Mesendoderm (in vitro differentiated cells): ENCODE measurements at regions not wholly inside any gene's neighbourhood (a gene's known extent, or its start where the extent isn't known, plus 50 kb on each side); places are given as distances from the start of the nearest gene placed in this dataset.
"Not testable (repeated sequence)": the region's sequence is repeated elsewhere in the genome, so short reads cannot be mapped to it uniquely, and the experiment has no call there.

Experiments
- DNase-seq: peaks from one replicate; pipeline ENCODE4 v3.0.0; 2013
- H2AK5ac ChIP-seq: 2 replicates; pipeline ENCODE4 v1.6.1; 2013; ENCODE audit warnings: low read length, inconsistent platforms
- H2BK120ac ChIP-seq: 2 replicates; pipeline ENCODE4 v1.6.1; 2013; ENCODE audit warnings: low read depth, mild to moderate bottlenecking, low read length, moderate library complexity, mixed read lengths
- H2BK15ac ChIP-seq: replicated peaks from 2 replicates; pipeline ENCODE4 v1.6.1; 2013; ENCODE audit warnings: low read depth, mild to moderate bottlenecking, moderate library complexity
- H2BK5ac ChIP-seq: 2 replicates; pipeline ENCODE4 v1.6.1; 2013; ENCODE audit warnings: low read length, inconsistent platforms
- H3K18ac ChIP-seq: 2 replicates; pipeline ENCODE4 v1.6.1; 2013; ENCODE audit warnings: mild to moderate bottlenecking, low read length, mixed read lengths
- H3K23ac ChIP-seq: one replicate; pipeline ENCODE4 v1.6.1; 2013; ENCODE audit warnings: low read length
- H3K27ac ChIP-seq: 2 replicates; pipeline ENCODE4 v1.5.1; 2013; ENCODE audit warnings: low read depth, mild to moderate bottlenecking, inconsistent platforms, low read length, moderate library complexity
- H3K27me3 ChIP-seq: 2 replicates; pipeline ENCODE4 v1.6.1; 2013; ENCODE audit warnings: low read length, control low read depth, mild to moderate bottlenecking, inconsistent platforms; ENCODE audit not compliant: insufficient read depth, poor library complexity
- H3K36me3 ChIP-seq: 2 replicates; pipeline ENCODE4 v1.6.1; 2013; ENCODE audit warnings: low read length, inconsistent platforms; ENCODE audit not compliant: control insufficient read depth, insufficient read depth
- H3K4ac ChIP-seq: one replicate; pipeline ENCODE4 v1.6.1; 2013; ENCODE audit warnings: low read depth, mild to moderate bottlenecking, low read length, moderate library complexity
- H3K4me1 ChIP-seq: 2 replicates; pipeline ENCODE4 v1.6.1; 2013; ENCODE audit warnings: low read depth, low read length, inconsistent platforms; ENCODE audit not compliant: control insufficient read depth
- H3K4me2 ChIP-seq: 2 replicates; pipeline ENCODE4 v1.6.1; 2013; ENCODE audit warnings: low read length
- H3K4me3 ChIP-seq: 2 replicates; pipeline ENCODE4 v1.5.1; 2013; ENCODE audit warnings: mild to moderate bottlenecking, low read length
- H3K56ac ChIP-seq: one replicate; pipeline ENCODE4 v1.6.1; 2013; ENCODE audit warnings: low read length
- H3K79me1 ChIP-seq: 2 replicates; pipeline ENCODE4 v1.6.1; 2013; ENCODE audit warnings: low read length, inconsistent platforms
- H3K79me2 ChIP-seq: 2 replicates; pipeline ENCODE4 v1.6.1; 2013; ENCODE audit warnings: mild to moderate bottlenecking, low read length; ENCODE audit not compliant: control insufficient read depth, insufficient read depth
- H3K9ac ChIP-seq: 2 replicates; pipeline ENCODE4 v1.6.1; 2013; ENCODE audit warnings: low read length, inconsistent platforms
- H4K5ac ChIP-seq: one replicate; pipeline ENCODE4 v1.6.1; 2013; ENCODE audit warnings: low read length
- H4K8ac ChIP-seq: one replicate; pipeline ENCODE4 v1.6.1; 2013; ENCODE audit warnings: low read depth, mild to moderate bottlenecking, control low read depth, low read length, moderate library complexity
- WGBS: extraction: QIAGEN DNeasy Blood & Tissue Kit; methylation state at CpG from one replicate; pipeline ENCODE4 v1.1.7; 2013; ENCODE audit warnings: low lambda C conversion rate, missing lambda C conversion rate; ENCODE audit not compliant: insufficient coverage; ENCODE audit errors: extremely low coverage; 5-methylcytosine and 5-hydroxymethylcytosine counted together

DNA sequence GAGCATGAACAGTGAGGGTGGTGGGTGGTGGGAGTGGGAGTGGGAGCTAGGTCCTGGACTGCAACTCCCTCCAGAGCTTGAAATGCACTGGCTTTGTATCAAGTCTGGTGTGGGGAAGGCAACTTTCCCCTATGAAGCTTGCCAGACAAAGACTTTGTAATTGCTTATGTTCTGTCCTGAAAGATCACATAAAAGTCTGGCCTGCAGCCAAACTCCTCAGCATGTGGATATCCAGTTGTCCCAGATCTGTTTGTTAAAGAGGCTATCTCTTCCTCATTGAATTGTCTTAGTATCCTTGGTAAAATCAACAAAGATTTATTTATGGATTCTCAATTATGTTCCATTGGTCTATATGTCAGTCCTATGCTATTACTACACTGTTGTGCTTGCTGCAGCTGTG, 607.9 kb downstream of the GLUD2 start:
- no peak overlapping the region for H3K9ac ChIP-seq
- no peaks in the 10 kb centered on the region for H3K27me3 ChIP-seq
- no peak overlapping the region for H4K8ac ChIP-seq
- no peak overlapping the region for H2AK5ac ChIP-seq
- H2BK120ac ChIP-seq, result no peak overlapping the region
- no peak overlapping the region for H3K4ac ChIP-seq
- H3K56ac ChIP-seq, result no peak overlapping the region
- no peak overlapping the region for H4K5ac ChIP-seq
- no peaks in the 10 kb centered on the region for H3K4me1 ChIP-seq
- no peak overlapping the region for H3K18ac ChIP-seq
- no peaks in the 10 kb centered on the region for H3K36me3 ChIP-seq
- no peak overlapping the region for H3K27ac ChIP-seq
- H2BK15ac ChIP-seq, result no peak overlapping the region
- no peak overlapping the region for H2BK5ac ChIP-seq
- no peaks in the 10 kb centered on the region for H3K79me2 ChIP-seq
- no peak overlapping the region for H3K4me3 ChIP-seq
- H3K23ac ChIP-seq, result no peak overlapping the region
- no peak overlapping the region for H3K4me2 ChIP-seq
- DNase-seq, result no peak
- no peaks in the 10 kb centered on the region for H3K79me1 ChIP-seq

GRCh38 chrX:121666171-121666570, 618.8 kb downstream of the GLUD2 start:
- H2BK120ac ChIP-seq, result no peak overlapping the region
- no peak overlapping the region for H3K4me3 ChIP-seq
- H3K79me1 ChIP-seq, result no peaks in the 10 kb centered on the region
- WGBS, result no CpG with 5 or more reads among the region's 4 CpGs
- H3K27ac ChIP-seq, result no peak overlapping the region
- no peak overlapping the region for H4K8ac ChIP-seq
- H3K4ac ChIP-seq, result no peak overlapping the region
- no peaks in the 10 kb centered on the region for H3K4me1 ChIP-seq
- H3K27me3 ChIP-seq, result no peaks in the 10 kb centered on the region
- no peaks in the 10 kb centered on the region for H3K79me2 ChIP-seq
- H3K4me2 ChIP-seq, result no peak overlapping the region
- H3K9ac ChIP-seq, result no peak overlapping the region
- no peak overlapping the region for H4K5ac ChIP-seq
- no peak overlapping the region for H3K23ac ChIP-seq
- H3K18ac ChIP-seq, result no peak overlapping the region
- H2AK5ac ChIP-seq, result no peak overlapping the region
- no peak overlapping the region for H2BK15ac ChIP-seq
- no peaks in the 10 kb centered on the region for H3K36me3 ChIP-seq
- H2BK5ac ChIP-seq, result no peak overlapping the region
- no peak overlapping the region for H3K56ac ChIP-seq
- DNase-seq, result no peak

DNA sequence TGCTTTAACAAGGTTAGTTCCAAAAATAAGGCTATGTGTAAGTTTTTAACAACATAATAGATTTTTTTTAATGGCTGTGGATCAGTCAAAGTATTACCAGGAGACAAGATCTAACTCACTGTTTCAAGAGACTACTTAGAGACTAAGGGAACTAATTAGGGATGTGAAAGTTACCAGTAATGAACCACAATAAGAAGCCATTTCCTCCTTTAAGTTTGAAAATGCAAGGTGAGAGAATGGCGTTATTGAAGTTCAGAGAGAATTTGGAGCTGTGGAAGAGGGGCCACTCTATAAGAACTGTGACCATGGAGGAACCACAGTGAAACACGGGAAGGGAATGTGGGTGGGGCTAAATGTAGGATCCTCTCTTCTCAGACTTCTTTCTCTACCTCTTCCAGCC, 624.2 kb downstream of the GLUD2 start:
- H2BK15ac ChIP-seq, result no peak overlapping the region
- WGBS, result no CpG with 5 or more reads among the region's 2 CpGs
- no peaks in the 10 kb centered on the region for H3K36me3 ChIP-seq
- no peaks in the 10 kb centered on the region for H3K4me1 ChIP-seq
- H3K79me2 ChIP-seq, result no peaks in the 10 kb centered on the region
- H4K5ac ChIP-seq, result no peak overlapping the region
- no peak overlapping the region for H3K27ac ChIP-seq
- no peak overlapping the region for H3K4ac ChIP-seq
- H3K9ac ChIP-seq, result no peak overlapping the region
- no peak overlapping the region for H3K18ac ChIP-seq
- H4K8ac ChIP-seq, result no peak overlapping the region
- H3K79me1 ChIP-seq, result no peaks in the 10 kb centered on the region
- no peaks in the 10 kb centered on the region for H3K27me3 ChIP-seq
- H3K23ac ChIP-seq, result no peak overlapping the region
- DNase-seq, result no peak
- H2AK5ac ChIP-seq, result no peak overlapping the region
- H2BK5ac ChIP-seq, result no peak overlapping the region
- no peak overlapping the region for H3K4me3 ChIP-seq
- no peak overlapping the region for H3K56ac ChIP-seq
- no peak overlapping the region for H2BK120ac ChIP-seq
- H3K4me2 ChIP-seq, result no peak overlapping the region

- not testable (repeated sequence) for H4K8ac ChIP-seq, H2BK15ac ChIP-seq, H3K4me2 ChIP-seq, H2BK120ac ChIP-seq, H3K27me3 ChIP-seq, H3K4me3 ChIP-seq, H4K5ac ChIP-seq, H3K79me1 ChIP-seq, H3K79me2 ChIP-seq, H3K18ac ChIP-seq, H3K27ac ChIP-seq, H3K23ac ChIP-seq, H3K36me3 ChIP-seq, H2BK5ac ChIP-seq, H2AK5ac ChIP-seq, H3K4ac ChIP-seq, DNase-seq, H3K9ac ChIP-seq, H3K56ac ChIP-seq, H3K4me1 ChIP-seq
- no CpG with 5 or more reads among the region's 1 CpG for WGBS
Measured at GRCh38 chrX:121709236-121709635, 661.8 kb downstream of the GLUD2 start.

DNA sequence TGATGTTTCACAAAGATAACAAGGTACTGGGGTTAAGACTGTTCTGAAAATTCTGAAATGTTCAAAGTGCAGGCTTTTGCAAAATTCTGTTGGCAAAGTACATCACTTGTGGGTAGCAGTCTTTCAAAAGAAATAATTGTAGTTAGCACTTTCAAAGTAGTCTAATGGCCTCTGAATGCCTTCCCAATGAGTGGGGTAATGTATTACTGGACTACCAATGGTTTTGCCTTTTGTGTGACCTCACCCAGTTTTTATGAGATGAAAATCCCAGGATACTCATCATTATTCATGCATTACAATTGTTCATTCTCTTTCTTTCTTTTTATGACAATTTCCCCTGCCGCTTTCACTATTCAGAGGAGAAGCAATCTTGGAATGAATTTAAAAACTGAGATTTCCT, 686.1 kb downstream of the GLUD2 start:
- H4K8ac ChIP-seq, result no peak overlapping the region
- H2BK5ac ChIP-seq, result no peak overlapping the region
- H3K56ac ChIP-seq, result no peak overlapping the region
- no peaks in the 10 kb centered on the region for H3K27me3 ChIP-seq
- no peak for DNase-seq
- H3K36me3 ChIP-seq, result no peaks in the 10 kb centered on the region
- H3K27ac ChIP-seq, result no peak overlapping the region
- H4K5ac ChIP-seq, result no peak overlapping the region
- no peak overlapping the region for H2AK5ac ChIP-seq
- no peak overlapping the region for H3K4me2 ChIP-seq
- H3K9ac ChIP-seq, result no peak overlapping the region
- no peaks in the 10 kb centered on the region for H3K79me1 ChIP-seq
- no peak overlapping the region for H3K18ac ChIP-seq
- H3K4me1 ChIP-seq, result no peaks in the 10 kb centered on the region
- WGBS, result no CpG with 5 or more reads among the region's 1 CpG
- H3K79me2 ChIP-seq, result no peaks in the 10 kb centered on the region
- no peak overlapping the region for H3K4ac ChIP-seq
- H2BK15ac ChIP-seq, result no peak overlapping the region
- no peak overlapping the region for H3K23ac ChIP-seq
- H2BK120ac ChIP-seq, result no peak overlapping the region
- H3K4me3 ChIP-seq, result no peak overlapping the region

DNA sequence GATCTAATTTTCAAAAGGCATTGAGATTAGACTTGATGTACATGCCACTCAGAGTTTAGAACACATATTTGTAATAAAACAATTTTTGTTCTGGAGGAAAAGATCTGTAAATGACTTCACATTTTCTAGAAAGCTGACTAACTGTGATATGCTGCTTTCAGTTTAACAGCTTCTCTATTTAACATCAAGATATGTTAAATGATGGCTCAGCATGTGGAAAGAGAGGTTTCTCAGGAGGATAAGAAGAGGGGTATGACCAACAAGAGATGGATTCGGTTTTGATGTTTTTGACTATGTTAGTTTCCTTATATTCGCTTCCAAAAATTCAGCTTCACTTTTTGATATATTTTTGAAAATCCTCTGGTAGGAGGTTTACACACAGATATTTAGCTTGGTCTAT, 698.7 kb downstream of the GLUD2 start:
- Histone ChIP-seq H2BK15ac (no peak overlapping the region), H4K8ac (no peak overlapping the region), H3K23ac (no peak overlapping the region), H3K4me3 (no peak overlapping the region), H3K79me2 (no peaks in the 10 kb centered on the region), H2BK120ac (no peak overlapping the region), H3K27ac (no peak overlapping the region), H3K56ac (no peak overlapping the region), H3K4me1 (no peaks in the 10 kb centered on the region), H3K4ac (no peak overlapping the region), H2AK5ac (no peak overlapping the region), H3K9ac (no peak overlapping the region), H3K4me2 (no peak overlapping the region), H2BK5ac (no peak overlapping the region), H3K18ac (no peak overlapping the region), H3K27me3 (no peaks in the 10 kb centered on the region), H3K79me1 (no peaks in the 10 kb centered on the region), H3K36me3 (no peaks in the 10 kb centered on the region), H4K5ac (no peak overlapping the region)
- no CpG with 5 or more reads among the region's 2 CpGs for WGBS
- DNase-seq, result no peak
